Activated T-cell treated with anti-CD3 and anti-CD28 coated beads for 24 hours (primary cell): ENCODE measurements at regions not wholly inside any gene's neighbourhood (a gene's known extent, or its start where the extent isn't known, plus 50 kb on each side); places are given as distances from the start of the nearest gene placed in this dataset.
"Not testable (repeated sequence)": the region's sequence is repeated elsewhere in the genome, so short reads cannot be mapped to it uniquely, and the experiment has no call there.

ENCODE experiments used
- DNase-seq: peaks from one replicate; pipeline ENCODE4 v3.0.0-alpha.2; 2020; ENCODE audit warnings: low read depth

- DNase-seq, result not testable (repeated sequence)
These were observed 620.0 kb downstream of the PSAT1 start for GRCh38 chr9:78916884-78917283.

GRCh38 chr9:78918976-78919375 lies 622.1 kb downstream of the PSAT1 start:
- DNase-seq, result no peak

- no peak for DNase-seq
These were observed 622.8 kb downstream of the PSAT1 start for GRCh38 chr9:78919701-78920100.

GRCh38 chr9:78921341-78921740 lies 624.4 kb downstream of the PSAT1 start:
- no peak for DNase-seq

GRCh38 chr9:78923966-78924659 lies 627.2 kb downstream of the PSAT1 start:
- no peak for DNase-seq

- no peak for DNase-seq
These were observed 630.4 kb downstream of the PSAT1 start for GRCh38 chr9:78927099-78927940.

GRCh38 chr9:78928625-78929405 lies 631.9 kb downstream of the PSAT1 start:
- no peak for DNase-seq

GRCh38 chr9:78930281-78930680 lies 633.4 kb downstream of the PSAT1 start:
- no peak for DNase-seq

- no peak for DNase-seq
These were observed 636.1 kb downstream of the PSAT1 start for GRCh38 chr9:78932849-78933627.

- no peak for DNase-seq
These were observed 636.9 kb upstream of the TLE4 start for GRCh38 chr9:78934880-78935279.

GRCh38 chr9:78938821-78939220 lies 632.9 kb upstream of the TLE4 start:
- no peak for DNase-seq

GRCh38 chr9:78939311-78940065 lies 632.3 kb upstream of the TLE4 start:
- no peak for DNase-seq

GRCh38 chr9:78940121-78940855 lies 631.5 kb upstream of the TLE4 start:
- DNase-seq, result no peak

GRCh38 chr9:78954286-78954685 lies 617.5 kb upstream of the TLE4 start:
- no peak for DNase-seq

- no peak for DNase-seq
These were observed 612.9 kb upstream of the TLE4 start for GRCh38 chr9:78958892-78959291.

GRCh38 chr9:78962156-78962555 lies 609.6 kb upstream of the TLE4 start:
- DNase-seq, result no peak

GRCh38 chr9:78963911-78964310 lies 607.9 kb upstream of the TLE4 start:
- DNase-seq, result no peak

GRCh38 chr9:78967596-78968217 lies 604.1 kb upstream of the TLE4 start:
- DNase-seq, result no peak

GRCh38 chr9:78970375-78970774 lies 601.4 kb upstream of the TLE4 start:
- no peak for DNase-seq

- no peak for DNase-seq
These were observed 600.2 kb upstream of the TLE4 start for GRCh38 chr9:78971540-78971939.
